ENCODE measurements at regions not wholly inside any gene's neighbourhood (a gene's known extent, or its start where the extent isn't known, plus 50 kb on each side); places are given as distances from the start of the nearest gene placed in this dataset.
A peak's percentile ranks its signal among the peaks of the same experiment; 100 is the strongest.

- peaks cover 0 to 18% of the 10 kb centered on the region in 2 donors for H3K4me1 Mint-ChIP-seq
- H3K27me3 Mint-ChIP-seq (ENCODE audit: low read depth in 2 of 2): no peaks in the 10 kb centered on the region
- H3K9me3 ChIP-seq (ENCODE audit: control insufficient read depth, insufficient read depth, low read length): no peaks in the 10 kb centered on the region
- no peak overlapping the region for H3K4me3 Mint-ChIP-seq
- 94% methylated on average over 1 of the region's 5 CpGs for WGBS (ENCODE audit: insufficient coverage)
- no peak overlapping the region for H3K27ac ChIP-seq (ENCODE audit: low read length)
- H3K36me3 ChIP-seq (ENCODE audit: control insufficient read depth, insufficient read depth, low read length): no peaks in the 10 kb centered on the region
- H3K9me3 Mint-ChIP-seq: no peaks in the 10 kb centered on the region
- H3K36me3 Mint-ChIP-seq: no peaks in the 10 kb centered on the region
- H3K27me3 ChIP-seq (ENCODE audit: control insufficient read depth, insufficient read depth, low read length): no peaks in the 10 kb centered on the region
- H3K4me3 ChIP-seq (ENCODE audit: low read length): no peak overlapping the region
- intact Hi-C loops (cut with micrococcal nuclease): no loop called here
- peak overlapping the region in 1 of 2 donors; percentile 64 for H3K27ac Mint-ChIP-seq
- DNase-seq: no peak
- TF ChIP-seq, protein P1, sequence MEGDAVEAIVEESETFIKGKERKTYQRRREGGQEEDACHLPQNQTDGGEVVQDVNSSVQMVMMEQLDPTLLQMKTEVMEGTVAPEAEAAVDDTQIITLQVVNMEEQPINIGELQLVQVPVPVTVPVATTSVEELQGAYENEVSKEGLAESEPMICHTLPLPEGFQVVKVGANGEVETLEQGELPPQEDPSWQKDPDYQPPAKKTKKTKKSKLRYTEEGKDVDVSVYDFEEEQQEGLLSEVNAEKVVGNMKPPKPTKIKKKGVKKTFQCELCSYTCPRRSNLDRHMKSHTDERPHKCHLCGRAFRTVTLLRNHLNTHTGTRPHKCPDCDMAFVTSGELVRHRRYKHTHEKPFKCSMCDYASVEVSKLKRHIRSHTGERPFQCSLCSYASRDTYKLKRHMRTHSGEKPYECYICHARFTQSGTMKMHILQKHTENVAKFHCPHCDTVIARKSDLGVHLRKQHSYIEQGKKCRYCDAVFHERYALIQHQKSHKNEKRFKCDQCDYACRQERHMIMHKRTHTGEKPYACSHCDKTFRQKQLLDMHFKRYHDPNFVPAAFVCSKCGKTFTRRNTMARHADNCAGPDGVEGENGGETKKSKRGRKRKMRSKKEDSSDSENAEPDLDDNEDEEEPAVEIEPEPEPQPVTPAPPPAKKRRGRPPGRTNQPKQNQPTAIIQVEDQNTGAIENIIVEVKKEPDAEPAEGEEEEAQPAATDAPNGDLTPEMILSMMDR (IDR thresholded peaks at IDR 0.05): no peak
- H3K4me1 ChIP-seq (ENCODE audit: control insufficient read depth, insufficient read depth, low read length): no peaks in the 10 kb centered on the region
- peak in 1 of 3 donors; percentile 53 for ATAC-seq
These were observed 54.2 kb upstream of the SPRY4 start for GRCh38 chr5:142378737-142379634.

- DNase-seq (no peak), ATAC-seq (no peak)
- no peaks in the 10 kb centered on the region for H3K36me3 Mint-ChIP-seq
- H3K27me3 Mint-ChIP-seq (ENCODE audit: low read depth in 2 of 2): no peaks in the 10 kb centered on the region
- no peak overlapping the region for H3K27ac Mint-ChIP-seq
- Histone ChIP-seq H3K9me3 (ENCODE audit: control insufficient read depth, insufficient read depth, low read length) (no peaks in the 10 kb centered on the region), H3K4me1 (ENCODE audit: control insufficient read depth, insufficient read depth, low read length) (no peaks in the 10 kb centered on the region), H3K36me3 (ENCODE audit: control insufficient read depth, insufficient read depth, low read length) (no peaks in the 10 kb centered on the region), H3K4me3 (ENCODE audit: low read length) (no peak overlapping the region), H3K27me3 (ENCODE audit: control insufficient read depth, insufficient read depth, low read length) (no peaks in the 10 kb centered on the region), H3K27ac (ENCODE audit: low read length) (no peak overlapping the region)
- H3K4me1 Mint-ChIP-seq: peaks cover 0 to 18% of the 10 kb centered on the region in 2 donors
- no peak overlapping the region for H3K4me3 Mint-ChIP-seq
- intact Hi-C loops (cut with micrococcal nuclease): no loop called here
- TF ChIP-seq, protein P1 (IDR thresholded peaks at IDR 0.05): no peak
- 90% methylated on average over 7 of the region's 8 CpGs for WGBS (ENCODE audit: insufficient coverage)
- H3K9me3 Mint-ChIP-seq: no peaks in the 10 kb centered on the region
These were observed 51.2 kb upstream of the SPRY4 start for GRCh38 chr5:142375944-142376411.

Data from natural killer cell (primary cell).